ENCODE measurements at regions not wholly inside any gene's neighbourhood (a gene's known extent, or its start where the extent isn't known, plus 50 kb on each side); places are given as distances from the start of the nearest gene placed in this dataset.

DNA sequence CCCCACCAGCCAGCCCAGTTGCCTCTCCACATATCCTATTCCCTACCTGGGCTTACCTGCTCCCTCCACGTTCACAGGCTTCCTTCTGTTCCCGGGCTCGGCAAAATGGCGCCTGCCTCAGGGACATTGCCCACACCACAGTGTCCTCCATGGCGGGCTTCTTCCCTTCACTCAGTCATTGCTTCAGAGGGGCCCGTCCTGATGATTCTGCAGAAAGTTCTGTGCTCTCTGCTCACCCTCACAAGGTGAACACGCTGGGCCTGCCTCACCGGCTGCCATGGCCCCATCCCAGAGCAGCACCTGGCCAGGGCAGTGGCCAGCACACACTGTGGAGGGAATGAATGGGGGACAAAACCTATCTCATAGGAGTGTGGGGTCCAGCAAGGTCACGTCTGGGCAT, 313.0 kb downstream of the GADD45G start:
- H3K4me3 Mint-ChIP-seq (ENCODE audit: unreplicated experiment) = no peak overlapping the region
- BruUV-seq (replicated peaks) = no TSS peak
- no peak for DNase-seq (ENCODE audit: unreplicated experiment)
- ChIA-PET POLR2A (no interaction called here), CTCF (interaction anchor here (0.9 kb wide), 1 partner anchor 316 kb away, joined by 3 read pairs; no protein-coding TSS in a partner anchor)
- no peaks in the 10 kb centered on the region for H3K36me3 Mint-ChIP-seq (ENCODE audit: insufficient read depth, unreplicated experiment)
- H3K27me3 Mint-ChIP-seq (ENCODE audit: insufficient read depth, unreplicated experiment) = peaks cover 11% of the 10 kb centered on the region
- peaks cover 5% of the 10 kb centered on the region for H3K4me1 Mint-ChIP-seq (ENCODE audit: insufficient read depth, unreplicated experiment)
- no peaks in the 10 kb centered on the region for H3K9me3 Mint-ChIP-seq (ENCODE audit: unreplicated experiment)
- intact Hi-C loops (cut with micrococcal nuclease) = loop anchor here (5.0 kb wide), 1 partner anchor 184 kb away; no protein-coding TSS in a partner anchor
- H3K27ac Mint-ChIP-seq (ENCODE audit: low read depth, unreplicated experiment) = no peak overlapping the region
- TF ChIP-seq, protein P1, sequence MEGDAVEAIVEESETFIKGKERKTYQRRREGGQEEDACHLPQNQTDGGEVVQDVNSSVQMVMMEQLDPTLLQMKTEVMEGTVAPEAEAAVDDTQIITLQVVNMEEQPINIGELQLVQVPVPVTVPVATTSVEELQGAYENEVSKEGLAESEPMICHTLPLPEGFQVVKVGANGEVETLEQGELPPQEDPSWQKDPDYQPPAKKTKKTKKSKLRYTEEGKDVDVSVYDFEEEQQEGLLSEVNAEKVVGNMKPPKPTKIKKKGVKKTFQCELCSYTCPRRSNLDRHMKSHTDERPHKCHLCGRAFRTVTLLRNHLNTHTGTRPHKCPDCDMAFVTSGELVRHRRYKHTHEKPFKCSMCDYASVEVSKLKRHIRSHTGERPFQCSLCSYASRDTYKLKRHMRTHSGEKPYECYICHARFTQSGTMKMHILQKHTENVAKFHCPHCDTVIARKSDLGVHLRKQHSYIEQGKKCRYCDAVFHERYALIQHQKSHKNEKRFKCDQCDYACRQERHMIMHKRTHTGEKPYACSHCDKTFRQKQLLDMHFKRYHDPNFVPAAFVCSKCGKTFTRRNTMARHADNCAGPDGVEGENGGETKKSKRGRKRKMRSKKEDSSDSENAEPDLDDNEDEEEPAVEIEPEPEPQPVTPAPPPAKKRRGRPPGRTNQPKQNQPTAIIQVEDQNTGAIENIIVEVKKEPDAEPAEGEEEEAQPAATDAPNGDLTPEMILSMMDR (IDR thresholded peaks at IDR 0.05; ENCODE audit: unreplicated experiment) = no peak

DNA sequence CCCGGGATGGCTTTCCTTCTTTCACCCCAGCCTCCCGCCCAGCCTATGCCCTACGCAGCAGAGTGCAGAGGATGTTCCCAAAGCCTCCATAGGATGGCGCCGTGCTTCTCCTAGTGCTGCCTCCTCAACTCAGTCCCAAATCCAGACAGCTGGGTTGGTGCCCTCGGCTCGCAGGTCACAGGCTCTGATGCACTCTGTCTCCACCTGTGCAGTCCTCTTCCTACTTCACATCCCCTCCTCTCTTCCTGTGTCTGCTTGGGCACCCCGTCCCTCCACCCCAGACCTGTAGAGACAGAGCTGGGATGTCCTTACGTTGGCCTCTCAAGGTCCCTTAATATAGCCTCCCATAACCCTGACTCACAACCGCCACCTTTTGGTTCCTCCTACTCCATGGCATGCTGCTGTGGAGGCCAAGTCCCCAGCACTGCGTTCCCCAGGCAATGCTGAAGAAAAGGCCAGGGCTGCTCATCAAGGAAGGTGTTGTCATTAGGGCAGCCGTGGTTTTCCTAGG, 314.4 kb downstream of the GADD45G start:
- peaks cover 5% of the 10 kb centered on the region for H3K4me1 Mint-ChIP-seq (ENCODE audit: insufficient read depth, unreplicated experiment)
- ChIA-PET POLR2A (no interaction called here), CTCF (interaction anchor here (0.7 to 1.4 kb wide), 2 partner anchors 146 to 316 kb away, joined by 3 read pairs; no protein-coding TSS in a partner anchor)
- H3K4me3 Mint-ChIP-seq (ENCODE audit: unreplicated experiment) = no peak overlapping the region
- BruUV-seq (replicated peaks) = no TSS peak
- H3K9me3 Mint-ChIP-seq (ENCODE audit: unreplicated experiment) = no peaks in the 10 kb centered on the region
- peak; percentile 43 for DNase-seq (ENCODE audit: unreplicated experiment)
- TF ChIP-seq, protein P1 (IDR thresholded peaks at IDR 0.05; ENCODE audit: unreplicated experiment) = no peak
- H3K27me3 Mint-ChIP-seq (ENCODE audit: insufficient read depth, unreplicated experiment) = peaks cover 11% of the 10 kb centered on the region
- intact Hi-C loops (cut with micrococcal nuclease) = loop anchor here (1.0 to 5.0 kb wide), 2 partner anchors 183 to 316 kb away; no protein-coding TSS in a partner anchor
- H3K36me3 Mint-ChIP-seq (ENCODE audit: insufficient read depth, unreplicated experiment) = no peaks in the 10 kb centered on the region
- no peak overlapping the region for H3K27ac Mint-ChIP-seq (ENCODE audit: low read depth, unreplicated experiment)

DNA sequence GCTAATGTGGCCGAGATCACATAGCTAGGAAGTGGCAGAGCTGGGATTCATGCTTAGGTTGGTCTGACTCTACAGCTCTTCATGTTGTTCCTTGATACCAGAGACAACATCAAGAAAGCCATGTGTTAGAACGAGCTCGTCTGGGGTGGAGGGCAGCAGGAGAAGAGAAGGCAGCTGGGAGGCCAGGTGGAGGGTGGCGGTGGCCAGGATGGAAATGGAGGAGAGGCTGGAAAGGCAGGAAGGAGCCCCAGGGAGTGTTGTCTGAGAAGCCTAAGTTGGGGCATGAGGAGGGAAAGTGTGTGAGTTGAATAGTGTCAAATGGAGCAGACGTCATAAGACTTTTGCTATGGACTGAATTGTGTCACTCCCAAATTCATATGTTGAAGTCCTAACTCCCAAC, 315.3 kb downstream of the GADD45G start:
- no peak overlapping the region for H3K27ac Mint-ChIP-seq (ENCODE audit: low read depth, unreplicated experiment)
- POLR2A ChIA-PET = interaction anchor here (1.0 to 1.1 kb wide), 2 partner anchors 17 to 319 kb away, joined by 3 read pairs; no protein-coding TSS in a partner anchor
- intact Hi-C loops (cut with micrococcal nuclease) = no loop called here
- no peak overlapping the region for H3K4me3 Mint-ChIP-seq (ENCODE audit: unreplicated experiment)
- no TSS peak for BruUV-seq (replicated peaks)
- H3K4me1 Mint-ChIP-seq (ENCODE audit: insufficient read depth, unreplicated experiment) = peaks cover 5% of the 10 kb centered on the region
- H3K27me3 Mint-ChIP-seq (ENCODE audit: insufficient read depth, unreplicated experiment) = peaks cover 11% of the 10 kb centered on the region
- DNase-seq (ENCODE audit: unreplicated experiment) = no peak
- no peaks in the 10 kb centered on the region for H3K9me3 Mint-ChIP-seq (ENCODE audit: unreplicated experiment)
- CTCF ChIA-PET = interaction anchor here (1.4 kb wide), 1 partner anchor 317 kb away, joined by 3 read pairs; no protein-coding TSS in a partner anchor
- TF ChIP-seq, protein P1 (IDR thresholded peaks at IDR 0.05; ENCODE audit: unreplicated experiment) = no peak
- no peaks in the 10 kb centered on the region for H3K36me3 Mint-ChIP-seq (ENCODE audit: insufficient read depth, unreplicated experiment)

DNA sequence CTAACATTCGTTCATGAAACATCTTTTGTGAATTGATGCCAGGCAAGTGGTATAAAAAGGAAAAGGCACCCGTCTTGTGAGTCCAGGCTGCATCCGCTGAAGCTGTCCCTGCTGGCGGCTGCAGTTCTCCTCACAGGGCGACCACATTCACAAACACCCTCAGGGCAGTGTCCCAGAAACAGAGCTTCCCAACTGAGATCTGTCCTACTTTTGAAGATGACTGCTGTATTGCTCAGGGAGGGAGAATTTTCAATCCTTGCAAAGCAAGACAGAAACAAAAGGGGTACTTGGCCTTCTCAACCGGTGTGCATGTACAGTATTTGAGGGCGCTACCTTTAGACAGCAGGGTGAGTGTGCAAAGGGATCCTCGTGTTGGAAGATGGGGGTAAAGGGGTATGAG, 316.1 kb downstream of the GADD45G start:
- DNase-seq (ENCODE audit: unreplicated experiment) = no peak
- Mint-ChIP-seq H3K9me3 (ENCODE audit: unreplicated experiment) (no peaks in the 10 kb centered on the region), H3K27me3 (ENCODE audit: insufficient read depth, unreplicated experiment) (peaks cover 13% of the 10 kb centered on the region), H3K27ac (ENCODE audit: low read depth, unreplicated experiment) (no peak overlapping the region), H3K36me3 (ENCODE audit: insufficient read depth, unreplicated experiment) (no peaks in the 10 kb centered on the region), H3K4me3 (ENCODE audit: unreplicated experiment) (no peak overlapping the region), H3K4me1 (ENCODE audit: insufficient read depth, unreplicated experiment) (peaks cover 5% of the 10 kb centered on the region)
- ChIA-PET POLR2A (interaction anchor here (1.0 to 1.1 kb wide), 2 partner anchors 16 to 320 kb away, joined by 3 read pairs; no protein-coding TSS in a partner anchor), CTCF (interaction anchor here (0.6 to 1.1 kb wide), 2 partner anchors 318 to 458 kb away, joined by 3 read pairs; no protein-coding TSS in a partner anchor)
- intact Hi-C loops (cut with micrococcal nuclease) = no loop called here
- TF ChIP-seq, protein P1 (IDR thresholded peaks at IDR 0.05; ENCODE audit: unreplicated experiment) = no peak
- no TSS peak for BruUV-seq (replicated peaks)

All from MCF 10A (cell line).